B cell (primary cell): ENCODE measurements at regions not wholly inside any gene's neighbourhood (a gene's known extent, or its start where the extent isn't known, plus 50 kb on each side); places are given as distances from the start of the nearest gene placed in this dataset.

Experiments
- ATAC-seq: fragments of 200-7000 bp; cut with Tn5 transposase; one replicate; pipeline ENCODE4 v1.10.0; 2021; ENCODE audit warnings: low read depth, mild to moderate bottlenecking, moderate number of reproducible peaks, moderate library complexity
- CTCF ChIA-PET: fragments of 350-600 bp; sonication (Branson Sonifier 250); formaldehyde crosslinking; loops from one replicate; lab custom pipeline; 2021; ENCODE audit warnings: antibody characterized with exemption, inconsistent platforms; lab: Charles Lee
- POLR2A ChIA-PET: fragments of 350-600 bp; sonication (Branson Sonifier 250); formaldehyde crosslinking; loops from one replicate; lab custom pipeline; 2021; ENCODE audit warnings: antibody characterized with exemption; lab: Charles Lee
- DNase-seq: peaks from one replicate; pipeline ENCODE4 v3.0.0; 2013
- H2AFZ ChIP-seq: 2 replicates; pipeline ENCODE4 v1.6.1; 2012; ENCODE audit warnings: mild to moderate bottlenecking, low read depth, low read length; ENCODE audit not compliant: insufficient read depth, poor library complexity, severe bottlenecking
- H3K27ac ChIP-seq, 2 donors: 1 replicate in 1 of 2; 2 replicates in 1 of 2; pipeline ENCODE4 v1.5.1; 2012 to 2013; ENCODE audit warnings: low read length in 2 of 2, mild to moderate bottlenecking in 2 of 2, moderate library complexity in 1 of 2
- H3K27me3 ChIP-seq, 4 experiments: fragments of 200-600 bp in 1 of 4; sonication (generic) in 1 of 4; replicated peaks in 1 of 4; 1 replicate in 2 of 4; 2 replicates in 2 of 4; pipeline versions ENCODE4 v1.6.1 to v1.7.0; 2013 to 2016; ENCODE audit warnings: low read length in 3 of 4, mild to moderate bottlenecking in 2 of 4, mixed read lengths in 1 of 4, moderate library complexity in 1 of 4; ENCODE audit not compliant: insufficient read depth in 4 of 4, control insufficient read depth in 3 of 4; ENCODE audit errors: control extremely low read depth in 1 of 4
- H3K36me3 ChIP-seq, 2 experiments: replicated peaks in 1 of 2; 1 replicate in 1 of 2; 2 replicates in 1 of 2; pipeline versions ENCODE4 v1.6.1 to v1.7.1; 2013; ENCODE audit warnings: low read length in 1 of 2; ENCODE audit not compliant: insufficient read depth in 2 of 2, control insufficient read depth in 1 of 2; ENCODE audit errors: control extremely low read depth in 1 of 2, extremely low read depth in 1 of 2
- H3K4me1 ChIP-seq, 2 donors: fragments of 200-600 bp in 1 of 2; sonication (generic) in 1 of 2; 1 replicate in 1 of 2; 2 replicates in 1 of 2; pipeline versions ENCODE4 v1.5.1 to v1.6.1; 2013 to 2017; ENCODE audit warnings: low read length in 2 of 2; ENCODE audit not compliant: control insufficient read depth in 2 of 2, insufficient read depth in 2 of 2
- H3K4me2 ChIP-seq: replicated peaks from 2 replicates; pipeline ENCODE3; 2012; ENCODE audit warnings: mild to moderate bottlenecking, low read depth, low read length; ENCODE audit not compliant: poor library complexity, severe bottlenecking
- H3K4me3 ChIP-seq, 5 experiments: fragments of 200-600 bp in 1 of 5; sonication (generic) in 1 of 5; 1 replicate in 3 of 5; 2 replicates in 2 of 5; pipeline versions ENCODE4 v1.5.1 to v1.7.0; 2011 to 2016; ENCODE audit warnings: low read length in 4 of 5, mild to moderate bottlenecking in 4 of 5, low read depth in 2 of 5, control low read depth in 1 of 5, moderate library complexity in 1 of 5; ENCODE audit not compliant: insufficient read depth in 1 of 5; ENCODE audit errors: control extremely low read depth in 1 of 5, extremely low read depth in 1 of 5
- H3K79me2 ChIP-seq: fragments of 200-600 bp; sonication (generic); one replicate; pipeline ENCODE4 v1.6.0; 2016; ENCODE audit warnings: low read length; ENCODE audit not compliant: control insufficient read depth, insufficient read depth
- H3K9ac ChIP-seq: fragments of 200-600 bp; sonication (generic); 2 replicates; pipeline ENCODE4 v1.6.1; 2017; ENCODE audit warnings: mild to moderate bottlenecking, low read length, moderate library complexity
- H3K9me3 ChIP-seq, 3 donors: one replicate each; pipeline versions ENCODE4 v1.6.1 to v1.7.1; 2013; ENCODE audit warnings: low read length in 2 of 3; ENCODE audit not compliant: control insufficient read depth in 2 of 3, insufficient read depth in 1 of 3; ENCODE audit errors: control extremely low read depth in 1 of 3
- H4K20me1 ChIP-seq: 2 replicates; pipeline ENCODE4 v1.6.0; 2012; ENCODE audit warnings: mild to moderate bottlenecking, low read length; ENCODE audit not compliant: insufficient read depth, control insufficient read depth, poor library complexity, severe bottlenecking
- H3K27ac Mint-ChIP-seq: one replicate; pipeline ENCODE4 v1.8.0; 2021; ENCODE audit warnings: mixed read lengths
- H3K27me3 Mint-ChIP-seq: one replicate; pipeline ENCODE4 v1.8.0; 2021; ENCODE audit warnings: mixed read lengths
- H3K4me1 Mint-ChIP-seq: one replicate; pipeline ENCODE4 v1.8.0; 2021; ENCODE audit warnings: mixed read lengths
- H3K4me3 Mint-ChIP-seq: one replicate; pipeline ENCODE4 v1.8.0; 2021; ENCODE audit warnings: mixed read lengths
- H3K9me3 Mint-ChIP-seq: one replicate; pipeline ENCODE4 v1.8.0; 2022; ENCODE audit warnings: mixed read lengths; ENCODE audit not compliant: insufficient read depth
- CTCF ChIP-seq: fragments of 200-600 bp; IDR thresholded peaks from one replicate; pipeline ENCODE4 v1.8.0; 2022; ENCODE audit warnings: antibody characterized with exemption, mild to moderate bottlenecking
- EZH2 ChIP-seq: IDR thresholded peaks from 2 replicates; pipeline ENCODE4 v1.6.1; 2012; ENCODE audit warnings: borderline replicate concordance, low read depth, mild to moderate bottlenecking, moderate library complexity, low read length; ENCODE audit not compliant: insufficient read depth, poor library complexity, severe bottlenecking
- WGBS: methylation state at CpG from one replicate; pipeline ENCODE4 v1.1.5; 2013; ENCODE audit warnings: missing lambda C conversion rate; ENCODE audit not compliant: insufficient coverage; 5-methylcytosine and 5-hydroxymethylcytosine counted together
- intact Hi-C: fragments of 100-400 bp; cut with micrococcal nuclease; formaldehyde crosslinking; loops from one replicate; pipeline ENCODE4 v1.10.0; 2022

- peaks cover 33% of the 10 kb centered on the region for H3K4me1 Mint-ChIP-seq
- POLR2A ChIA-PET = no interaction called here
Measured at GRCh38 chr1:59061876-59062275, 235.0 kb upstream of the FGGY start.

GRCh38 chr1:59062743-59063142 lies 234.2 kb upstream of the FGGY start:
- H3K4me3 ChIP-seq = no peak overlapping the region
- no peak overlapping the region for H3K27ac ChIP-seq
- no peaks in the 10 kb centered on the region for H3K36me3 ChIP-seq
- no peak overlapping the region for H3K4me2 ChIP-seq
- Mint-ChIP-seq H3K27me3 (no peaks in the 10 kb centered on the region), H3K4me3 (no peak overlapping the region), H3K4me1 (peaks cover 27% of the 10 kb centered on the region), H3K9me3 (no peaks in the 10 kb centered on the region), H3K27ac (no peak overlapping the region)
- no peaks in the 10 kb centered on the region for H3K79me2 ChIP-seq
- no peak overlapping the region for H3K9ac ChIP-seq
- POLR2A ChIA-PET = no interaction called here
- CTCF ChIA-PET = interaction anchor here (1.3 kb wide), 1 partner anchor 15 kb away, joined by 3 read pairs; no protein-coding TSS in a partner anchor
- TF ChIP-seq CTCF (no peak), EZH2 (no peak)
- intact Hi-C loops = no loop called here
- peaks cover 12 to 19% of the 10 kb centered on the region in 2 donors for H3K4me1 ChIP-seq
- no peak for ATAC-seq
- peaks cover 0 to 4% (median 0%) of the 10 kb centered on the region in 3 donors for H3K9me3 ChIP-seq
- H2AFZ ChIP-seq = no peak overlapping the region
- DNase-seq = no peak
- H4K20me1 ChIP-seq = no peaks in the 10 kb centered on the region
- no peaks in the 10 kb centered on the region for H3K27me3 ChIP-seq
- 100% methylated on average over 2 of the region's 5 CpGs for WGBS

More at GRCh38 chr1:59061876-59062275, 235.0 kb upstream of the FGGY start:
- H3K4me3 Mint-ChIP-seq = no peak overlapping the region
- ATAC-seq (peak; percentile 31), DNase-seq (no peak)
- Histone ChIP-seq H2AFZ (peak overlapping the region; percentile 9), H3K9me3 (peaks cover 0 to 4% (median 0%) of the 10 kb centered on the region in 3 donors), H3K27ac (no peak overlapping the region), H3K27me3 (no peaks in the 10 kb centered on the region), H3K9ac (no peak overlapping the region), H4K20me1 (no peaks in the 10 kb centered on the region), H3K4me3 (no peak overlapping the region), H3K79me2 (no peaks in the 10 kb centered on the region), H3K4me2 (no peak overlapping the region), H3K4me1 (peaks cover 16 to 19% of the 10 kb centered on the region in 2 donors), H3K36me3 (no peaks in the 10 kb centered on the region)
- no CpG with 5 or more reads among the region's 2 CpGs for WGBS
- no peaks in the 10 kb centered on the region for H3K27me3 Mint-ChIP-seq
- TF ChIP-seq CTCF (no peak), EZH2 (no peak)
- no peak overlapping the region for H3K27ac Mint-ChIP-seq
- no peaks in the 10 kb centered on the region for H3K9me3 Mint-ChIP-seq
- intact Hi-C loops = no loop called here
- CTCF ChIA-PET = interaction anchor here (0.8 to 1.2 kb wide), 2 partner anchors 41 to 222 kb away, joined by 3 to 4 read pairs; no protein-coding TSS in a partner anchor
